ENCODE measurements at regions not wholly inside any gene's neighbourhood (a gene's known extent, or its start where the extent isn't known, plus 50 kb on each side); places are given as distances from the start of the nearest gene placed in this dataset.

DNA sequence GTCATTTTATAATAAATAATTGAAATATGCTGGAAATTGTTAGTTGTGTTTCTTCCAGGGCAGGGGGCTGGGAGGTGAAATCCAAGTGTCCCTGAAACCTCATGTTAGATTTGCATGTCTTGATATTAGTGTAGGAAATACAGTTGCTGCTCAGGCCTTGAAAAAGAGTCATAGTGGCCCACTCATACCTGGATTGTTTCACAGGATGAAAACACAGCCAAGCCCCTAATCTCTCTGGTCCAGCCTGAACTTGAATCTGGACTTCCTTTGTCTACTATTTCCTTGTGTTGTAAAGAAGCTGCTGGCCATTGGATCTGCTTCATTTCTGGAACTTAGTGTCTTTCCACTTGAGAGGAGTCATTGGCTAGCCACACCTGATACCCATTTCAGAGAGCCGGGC lies 108.8 kb upstream of the JARID2 start:
- Mint-ChIP-seq H3K4me3 (ENCODE audit: low read depth) (no peak overlapping the region), H3K27ac (no peak overlapping the region), H3K36me3 (ENCODE audit: insufficient read depth) (no peaks in the 10 kb centered on the region), H3K4me1 (ENCODE audit: low read depth) (peaks cover 2% of the 10 kb centered on the region), H3K27me3 (peaks cover 5% of the 10 kb centered on the region), H3K9me3 (ENCODE audit: low read depth) (no peaks in the 10 kb centered on the region)
- TF ChIP-seq, protein P1, sequence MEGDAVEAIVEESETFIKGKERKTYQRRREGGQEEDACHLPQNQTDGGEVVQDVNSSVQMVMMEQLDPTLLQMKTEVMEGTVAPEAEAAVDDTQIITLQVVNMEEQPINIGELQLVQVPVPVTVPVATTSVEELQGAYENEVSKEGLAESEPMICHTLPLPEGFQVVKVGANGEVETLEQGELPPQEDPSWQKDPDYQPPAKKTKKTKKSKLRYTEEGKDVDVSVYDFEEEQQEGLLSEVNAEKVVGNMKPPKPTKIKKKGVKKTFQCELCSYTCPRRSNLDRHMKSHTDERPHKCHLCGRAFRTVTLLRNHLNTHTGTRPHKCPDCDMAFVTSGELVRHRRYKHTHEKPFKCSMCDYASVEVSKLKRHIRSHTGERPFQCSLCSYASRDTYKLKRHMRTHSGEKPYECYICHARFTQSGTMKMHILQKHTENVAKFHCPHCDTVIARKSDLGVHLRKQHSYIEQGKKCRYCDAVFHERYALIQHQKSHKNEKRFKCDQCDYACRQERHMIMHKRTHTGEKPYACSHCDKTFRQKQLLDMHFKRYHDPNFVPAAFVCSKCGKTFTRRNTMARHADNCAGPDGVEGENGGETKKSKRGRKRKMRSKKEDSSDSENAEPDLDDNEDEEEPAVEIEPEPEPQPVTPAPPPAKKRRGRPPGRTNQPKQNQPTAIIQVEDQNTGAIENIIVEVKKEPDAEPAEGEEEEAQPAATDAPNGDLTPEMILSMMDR (IDR thresholded peaks at IDR 0.05; ENCODE audit: unreplicated experiment), result no peak
- DNase-seq (ENCODE audit: low spot score, unreplicated experiment), result no peak

DNA sequence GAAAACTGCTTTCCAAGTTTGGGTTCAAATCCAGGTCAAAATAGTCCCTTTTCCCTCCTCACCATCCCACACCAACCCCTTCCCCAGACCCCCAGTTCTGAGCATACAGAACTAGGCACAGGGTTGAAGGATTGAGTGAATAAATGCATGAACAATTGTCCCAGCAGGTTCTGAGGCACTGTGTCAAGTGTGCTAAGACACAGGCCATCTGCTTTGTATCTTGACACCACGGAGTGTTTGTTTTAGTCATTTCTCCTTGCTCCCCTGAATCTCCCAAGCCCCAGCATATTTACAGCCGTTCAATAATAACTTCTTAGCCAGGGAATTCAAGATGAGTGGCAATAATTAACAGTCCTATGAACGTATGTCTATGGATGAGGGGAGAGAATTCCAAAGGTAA lies 102.8 kb upstream of the JARID2 start:
- H3K9me3 Mint-ChIP-seq (ENCODE audit: low read depth), result no peaks in the 10 kb centered on the region
- H3K36me3 Mint-ChIP-seq (ENCODE audit: insufficient read depth), result no peaks in the 10 kb centered on the region
- DNase-seq (ENCODE audit: low spot score, unreplicated experiment), result no peak
- no peaks in the 10 kb centered on the region for H3K27me3 Mint-ChIP-seq
- H3K4me3 Mint-ChIP-seq (ENCODE audit: low read depth), result no peak overlapping the region
- H3K27ac Mint-ChIP-seq, result no peak overlapping the region
- TF ChIP-seq, protein P1 (IDR thresholded peaks at IDR 0.05; ENCODE audit: unreplicated experiment), result no peak
- peaks cover under 1% of the 10 kb centered on the region for H3K4me1 Mint-ChIP-seq (ENCODE audit: low read depth)

DNA sequence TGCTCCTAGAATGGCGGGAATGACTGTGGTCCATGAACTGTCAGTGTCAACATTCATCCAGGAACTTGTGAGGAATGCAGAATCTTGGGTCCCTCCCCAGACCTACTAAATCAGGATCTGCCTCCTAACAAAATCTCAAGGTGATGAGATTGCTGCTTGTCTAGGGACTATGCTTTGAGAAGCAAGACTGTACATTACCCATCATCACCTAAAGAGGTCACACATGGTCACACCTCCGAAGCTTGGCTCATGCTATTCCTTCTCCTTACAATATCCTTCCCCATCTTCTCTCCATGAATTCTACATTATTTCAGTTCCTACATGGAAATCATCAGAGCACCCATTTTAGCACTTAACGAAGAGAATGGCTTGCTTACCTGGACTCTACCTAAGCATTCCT lies 102.3 kb upstream of the JARID2 start:
- TF ChIP-seq, protein P1 (IDR thresholded peaks at IDR 0.05; ENCODE audit: unreplicated experiment), result no peak
- no peaks in the 10 kb centered on the region for H3K36me3 Mint-ChIP-seq (ENCODE audit: insufficient read depth)
- H3K4me3 Mint-ChIP-seq (ENCODE audit: low read depth), result no peak overlapping the region
- H3K4me1 Mint-ChIP-seq (ENCODE audit: low read depth), result peaks cover 4% of the 10 kb centered on the region
- peaks cover under 1% of the 10 kb centered on the region for H3K27me3 Mint-ChIP-seq
- H3K27ac Mint-ChIP-seq, result no peak overlapping the region
- no peak for DNase-seq (ENCODE audit: low spot score, unreplicated experiment)
- H3K9me3 Mint-ChIP-seq (ENCODE audit: low read depth), result no peaks in the 10 kb centered on the region

DNA sequence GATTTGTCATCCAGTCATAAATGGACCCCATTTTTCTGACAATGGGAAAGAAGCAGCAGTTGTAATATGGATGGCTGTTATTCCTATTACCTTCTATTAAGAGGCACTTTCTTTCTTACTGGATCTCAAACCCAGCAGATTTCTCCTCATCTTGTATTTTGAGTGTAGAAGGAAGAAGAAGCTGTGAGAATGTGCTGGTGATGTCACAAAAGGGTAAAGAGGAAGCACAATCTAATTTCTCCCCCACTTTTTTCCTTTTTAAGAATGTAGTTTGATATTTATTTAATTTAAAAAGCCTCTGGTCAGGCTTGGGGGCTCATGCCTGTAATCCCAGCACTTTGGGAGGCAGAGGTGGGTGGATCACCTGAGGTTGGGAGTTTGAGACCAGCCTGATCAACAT lies 100.0 kb upstream of the JARID2 start:
- Mint-ChIP-seq H3K4me1 (ENCODE audit: low read depth) (peaks cover 7% of the 10 kb centered on the region), H3K27ac (no peak overlapping the region), H3K9me3 (ENCODE audit: low read depth) (no peaks in the 10 kb centered on the region), H3K4me3 (ENCODE audit: low read depth) (no peak overlapping the region), H3K36me3 (ENCODE audit: insufficient read depth) (no peaks in the 10 kb centered on the region), H3K27me3 (peaks cover 4% of the 10 kb centered on the region)
- DNase-seq (ENCODE audit: low spot score, unreplicated experiment), result no peak
- TF ChIP-seq, protein P1 (IDR thresholded peaks at IDR 0.05; ENCODE audit: unreplicated experiment), result no peak

DNA sequence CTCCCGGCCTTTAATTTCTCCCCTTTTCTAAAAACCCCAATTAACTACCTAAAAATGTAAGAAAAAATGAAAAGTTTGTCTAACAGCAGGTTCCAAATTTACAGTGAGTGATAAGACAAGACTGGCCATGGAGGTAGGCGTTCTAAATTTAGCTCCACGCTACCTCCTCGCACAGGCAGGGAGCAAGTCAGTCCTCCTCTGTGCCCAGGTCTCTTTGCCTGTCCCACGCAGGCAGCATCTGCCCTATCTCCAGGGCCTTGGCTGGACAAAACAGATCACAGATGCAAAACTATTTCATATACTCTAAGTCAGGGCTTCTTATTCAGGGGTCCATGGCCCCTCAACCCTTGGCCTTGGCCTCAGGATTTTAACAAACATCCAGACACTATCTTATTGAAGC lies 98.0 kb upstream of the JARID2 start:
- H3K4me3 Mint-ChIP-seq (ENCODE audit: low read depth), result no peak overlapping the region
- H3K27me3 Mint-ChIP-seq, result peaks cover 4% of the 10 kb centered on the region
- peaks cover 7% of the 10 kb centered on the region for H3K4me1 Mint-ChIP-seq (ENCODE audit: low read depth)
- H3K27ac Mint-ChIP-seq, result no peak overlapping the region
- H3K36me3 Mint-ChIP-seq (ENCODE audit: insufficient read depth), result no peaks in the 10 kb centered on the region
- TF ChIP-seq, protein P1 (IDR thresholded peaks at IDR 0.05; ENCODE audit: unreplicated experiment), result no peak
- DNase-seq (ENCODE audit: low spot score, unreplicated experiment), result no peak
- H3K9me3 Mint-ChIP-seq (ENCODE audit: low read depth), result no peaks in the 10 kb centered on the region

Measured in progenitor cell of endocrine pancreas (in vitro differentiated cells).